ENCODE measurements at regions not wholly inside any gene's neighbourhood (a gene's known extent, or its start where the extent isn't known, plus 50 kb on each side); places are given as distances from the start of the nearest gene placed in this dataset.

GRCh38 chrX:155679715-155680114 lies 67.0 kb upstream of the TMLHE start:
- DNase-seq: no peak

GRCh38 chrX:155673338-155673737 lies 60.6 kb upstream of the TMLHE start:
- no peak for DNase-seq

- no peak for DNase-seq
These were observed 54.0 kb upstream of the TMLHE start for GRCh38 chrX:155666741-155667140.
